ENCODE measurements at regions not wholly inside any gene's neighbourhood (a gene's known extent, or its start where the extent isn't known, plus 50 kb on each side); places are given as distances from the start of the nearest gene placed in this dataset.

DNA sequence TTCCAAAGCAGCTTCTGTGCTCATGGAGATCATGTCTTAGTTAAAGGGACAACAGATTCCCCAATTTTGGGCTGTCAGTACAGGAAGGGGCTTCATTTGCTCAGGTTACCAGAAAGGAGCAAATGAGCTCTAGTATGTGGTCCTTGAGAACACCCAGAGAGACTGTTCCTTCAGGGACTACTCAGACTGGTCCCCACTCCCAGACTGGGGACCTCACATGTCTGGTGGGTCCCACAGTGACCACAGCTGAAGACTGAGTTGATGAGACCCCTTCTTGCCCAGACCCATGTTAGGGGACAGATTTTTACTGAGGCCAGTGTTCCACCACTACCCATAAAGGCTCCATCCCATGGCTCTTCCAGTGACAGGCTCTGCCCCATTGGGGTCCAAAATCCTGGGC, 1695.2 kb downstream of the TP53TG3F start:
- TF ChIP-seq, protein P1, sequence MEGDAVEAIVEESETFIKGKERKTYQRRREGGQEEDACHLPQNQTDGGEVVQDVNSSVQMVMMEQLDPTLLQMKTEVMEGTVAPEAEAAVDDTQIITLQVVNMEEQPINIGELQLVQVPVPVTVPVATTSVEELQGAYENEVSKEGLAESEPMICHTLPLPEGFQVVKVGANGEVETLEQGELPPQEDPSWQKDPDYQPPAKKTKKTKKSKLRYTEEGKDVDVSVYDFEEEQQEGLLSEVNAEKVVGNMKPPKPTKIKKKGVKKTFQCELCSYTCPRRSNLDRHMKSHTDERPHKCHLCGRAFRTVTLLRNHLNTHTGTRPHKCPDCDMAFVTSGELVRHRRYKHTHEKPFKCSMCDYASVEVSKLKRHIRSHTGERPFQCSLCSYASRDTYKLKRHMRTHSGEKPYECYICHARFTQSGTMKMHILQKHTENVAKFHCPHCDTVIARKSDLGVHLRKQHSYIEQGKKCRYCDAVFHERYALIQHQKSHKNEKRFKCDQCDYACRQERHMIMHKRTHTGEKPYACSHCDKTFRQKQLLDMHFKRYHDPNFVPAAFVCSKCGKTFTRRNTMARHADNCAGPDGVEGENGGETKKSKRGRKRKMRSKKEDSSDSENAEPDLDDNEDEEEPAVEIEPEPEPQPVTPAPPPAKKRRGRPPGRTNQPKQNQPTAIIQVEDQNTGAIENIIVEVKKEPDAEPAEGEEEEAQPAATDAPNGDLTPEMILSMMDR (IDR thresholded peaks at IDR 0.05): no peak
- TF ChIP-seq, protein P2, sequence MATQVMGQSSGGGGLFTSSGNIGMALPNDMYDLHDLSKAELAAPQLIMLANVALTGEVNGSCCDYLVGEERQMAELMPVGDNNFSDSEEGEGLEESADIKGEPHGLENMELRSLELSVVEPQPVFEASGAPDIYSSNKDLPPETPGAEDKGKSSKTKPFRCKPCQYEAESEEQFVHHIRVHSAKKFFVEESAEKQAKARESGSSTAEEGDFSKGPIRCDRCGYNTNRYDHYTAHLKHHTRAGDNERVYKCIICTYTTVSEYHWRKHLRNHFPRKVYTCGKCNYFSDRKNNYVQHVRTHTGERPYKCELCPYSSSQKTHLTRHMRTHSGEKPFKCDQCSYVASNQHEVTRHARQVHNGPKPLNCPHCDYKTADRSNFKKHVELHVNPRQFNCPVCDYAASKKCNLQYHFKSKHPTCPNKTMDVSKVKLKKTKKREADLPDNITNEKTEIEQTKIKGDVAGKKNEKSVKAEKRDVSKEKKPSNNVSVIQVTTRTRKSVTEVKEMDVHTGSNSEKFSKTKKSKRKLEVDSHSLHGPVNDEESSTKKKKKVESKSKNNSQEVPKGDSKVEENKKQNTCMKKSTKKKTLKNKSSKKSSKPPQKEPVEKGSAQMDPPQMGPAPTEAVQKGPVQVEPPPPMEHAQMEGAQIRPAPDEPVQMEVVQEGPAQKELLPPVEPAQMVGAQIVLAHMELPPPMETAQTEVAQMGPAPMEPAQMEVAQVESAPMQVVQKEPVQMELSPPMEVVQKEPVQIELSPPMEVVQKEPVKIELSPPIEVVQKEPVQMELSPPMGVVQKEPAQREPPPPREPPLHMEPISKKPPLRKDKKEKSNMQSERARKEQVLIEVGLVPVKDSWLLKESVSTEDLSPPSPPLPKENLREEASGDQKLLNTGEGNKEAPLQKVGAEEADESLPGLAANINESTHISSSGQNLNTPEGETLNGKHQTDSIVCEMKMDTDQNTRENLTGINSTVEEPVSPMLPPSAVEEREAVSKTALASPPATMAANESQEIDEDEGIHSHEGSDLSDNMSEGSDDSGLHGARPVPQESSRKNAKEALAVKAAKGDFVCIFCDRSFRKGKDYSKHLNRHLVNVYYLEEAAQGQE (IDR thresholded peaks at IDR 0.05; ENCODE audit: insufficient read depth in 1 of 2, low read depth in 2 of 2, low read length in 1 of 2): no peak
- TF ChIP-seq POLR2AphosphoS5 (IDR thresholded peaks at IDR 0.05; ENCODE audit: low read depth, low read length): no peak

Data from Panc1 (cell line).